ENCODE measurements at regions not wholly inside any gene's neighbourhood (a gene's known extent, or its start where the extent isn't known, plus 50 kb on each side); places are given as distances from the start of the nearest gene placed in this dataset.
"Not testable (repeated sequence)": the region's sequence is repeated elsewhere in the genome, so short reads cannot be mapped to it uniquely, and the experiment has no call there.

DNA sequence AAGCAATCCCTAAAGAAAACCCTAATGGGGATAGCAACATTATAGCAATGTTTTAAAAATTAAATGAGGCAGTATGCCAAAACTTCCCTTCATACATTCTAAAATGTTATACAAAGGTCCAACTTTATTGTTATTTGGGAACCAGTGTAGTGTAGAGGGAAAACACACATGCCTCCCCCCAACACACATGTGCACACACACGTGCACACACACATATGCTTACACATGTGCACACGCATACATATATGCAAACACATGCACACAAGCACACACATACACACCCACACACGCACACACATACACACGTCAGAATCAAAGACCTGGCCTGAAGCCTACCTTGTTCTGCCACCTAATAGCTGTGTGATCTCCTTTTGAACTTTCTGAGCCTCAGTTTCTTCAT lies 83.3 kb downstream of the SCN11A start:
- ChIA-PET POLR2A (no interaction called here), CTCF (no interaction called here)

DNA sequence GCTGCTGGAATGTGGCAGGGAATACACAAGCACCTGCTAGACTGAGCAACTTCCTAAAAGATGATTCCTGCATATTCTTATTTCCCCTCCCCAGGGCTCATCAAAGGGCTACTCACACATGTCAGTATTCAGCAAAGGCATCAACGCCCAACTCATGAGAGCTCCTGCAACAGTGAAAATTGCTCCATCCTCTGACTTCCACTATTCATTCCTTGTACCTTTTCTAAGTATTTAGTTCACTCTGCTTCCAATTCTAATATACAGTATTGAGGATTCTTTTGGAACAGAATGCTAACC lies 84.1 kb downstream of the SCN11A start:
- ChIA-PET CTCF (no interaction called here), POLR2A (no interaction called here)

DNA sequence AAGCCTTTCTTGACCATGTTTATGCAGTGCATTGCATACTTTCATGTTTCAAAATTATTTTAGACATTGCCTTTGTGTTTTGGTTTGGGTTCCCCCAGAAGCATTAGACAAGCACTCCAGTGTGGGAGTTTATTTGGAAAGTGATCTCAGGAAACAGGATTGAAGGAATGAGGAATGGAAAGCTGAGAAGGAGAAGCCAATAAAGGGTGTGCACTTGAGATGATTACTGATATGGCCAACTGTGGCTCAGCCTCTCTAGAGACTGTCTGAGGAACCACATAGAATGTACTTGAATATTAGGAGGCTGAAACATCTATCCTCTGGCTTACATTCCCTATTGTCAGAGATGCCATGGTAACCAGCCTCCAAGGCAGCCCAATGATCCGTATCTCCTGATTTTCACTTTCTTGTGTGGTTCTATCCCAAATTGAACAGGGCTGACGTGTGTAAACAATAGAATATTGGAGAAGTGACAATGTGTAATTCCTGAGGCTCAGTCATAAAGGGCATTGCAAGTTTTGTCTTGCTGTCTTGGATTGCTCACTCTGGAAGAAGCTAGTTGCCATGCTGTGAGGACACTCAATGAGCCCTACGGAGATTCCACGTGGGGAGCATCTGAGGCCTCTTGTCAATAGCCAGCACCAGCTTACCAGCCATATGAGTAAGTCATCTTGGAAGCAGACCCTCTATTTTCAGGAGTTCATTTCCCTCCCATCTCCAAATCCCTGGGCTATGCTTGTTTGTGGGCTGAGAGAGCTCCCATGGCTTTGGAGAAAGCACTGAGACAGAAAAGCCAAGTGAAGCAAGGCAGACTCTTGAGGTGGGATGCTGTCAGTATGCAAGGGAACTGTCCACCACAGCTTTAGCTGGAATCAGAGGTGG lies 84.7 kb downstream of the SCN11A start:
- ChIA-PET CTCF (no interaction called here), POLR2A (no interaction called here)

DNA sequence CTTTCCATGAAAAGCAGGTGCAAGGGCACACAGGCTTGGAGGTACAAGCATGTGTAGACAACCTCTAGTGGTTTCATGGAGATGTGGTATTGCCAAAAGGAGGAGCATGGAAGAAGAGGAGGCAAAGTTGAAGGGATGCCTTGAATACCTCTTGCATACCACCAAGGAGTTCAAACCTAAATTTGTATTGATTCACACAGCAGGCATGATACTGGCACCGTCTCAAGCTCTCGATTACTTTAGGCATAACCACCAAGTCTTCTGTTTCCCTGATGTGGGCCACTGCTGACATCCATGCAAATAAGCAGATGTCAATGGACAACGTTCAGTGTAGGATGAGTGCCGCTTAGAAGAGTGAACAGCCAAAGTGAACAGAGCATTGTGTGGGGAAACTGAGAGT lies 87.1 kb downstream of the SCN11A start:
- ChIA-PET CTCF (no interaction called here), POLR2A (no interaction called here)

DNA sequence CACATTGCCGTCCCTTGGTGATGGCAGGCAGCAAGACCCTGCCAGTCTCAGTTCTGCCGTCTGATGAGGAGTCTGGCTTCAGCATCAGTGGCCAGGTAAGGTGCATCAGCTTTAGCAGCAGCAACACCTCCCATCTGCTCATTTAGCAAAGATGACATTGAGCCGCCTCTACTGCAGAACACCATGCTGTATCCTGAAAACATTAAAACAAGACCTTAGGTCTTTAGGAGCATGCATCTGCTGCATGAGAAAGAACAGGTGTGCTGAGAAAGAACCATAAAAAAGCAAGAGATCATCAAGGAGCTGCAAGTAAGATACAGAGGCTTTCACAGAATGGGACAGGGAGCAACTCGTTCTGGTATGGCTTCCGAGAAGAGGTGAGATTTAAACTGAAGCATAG lies 87.5 kb downstream of the SCN11A start:
- ChIA-PET POLR2A (no interaction called here), CTCF (no interaction called here)

DNA sequence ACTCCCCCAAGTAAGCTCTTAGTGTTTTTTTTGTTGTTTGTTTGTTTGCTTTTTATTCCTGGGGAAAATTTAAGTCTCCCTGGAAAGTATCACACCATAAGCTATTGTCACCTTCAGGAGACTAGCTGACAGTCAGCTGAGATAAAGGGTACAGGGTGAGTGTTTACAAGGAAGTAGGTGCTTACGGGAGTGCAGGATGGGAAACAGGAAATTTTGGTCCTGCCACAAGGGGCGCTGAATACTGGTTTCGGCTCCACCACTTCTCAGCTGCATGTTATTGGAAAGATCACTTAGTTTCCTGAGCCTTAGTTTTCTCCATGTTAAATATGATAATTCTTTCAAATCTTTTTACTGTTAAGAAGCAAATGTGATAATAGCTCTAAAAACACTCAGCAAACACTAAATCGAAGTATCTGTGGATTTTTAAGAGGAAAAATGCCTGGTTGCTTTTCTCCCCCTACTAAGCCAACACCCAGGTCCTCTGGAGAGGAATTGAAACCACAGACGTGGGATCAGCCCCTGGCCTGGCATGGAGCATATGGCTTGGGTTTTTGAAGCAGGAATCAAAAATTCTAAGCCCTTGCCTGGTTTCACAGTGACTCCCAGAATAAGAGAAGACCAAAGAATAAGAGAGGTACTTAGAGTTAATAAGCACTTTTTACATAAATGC lies 90.7 kb downstream of the SCN11A start:
- POLR2A ChIA-PET: no interaction called here
- CTCF ChIA-PET: interaction anchor here (1.5 kb wide), 1 partner anchor 10 kb away, joined by 5 read pairs; no protein-coding TSS in a partner anchor

DNA sequence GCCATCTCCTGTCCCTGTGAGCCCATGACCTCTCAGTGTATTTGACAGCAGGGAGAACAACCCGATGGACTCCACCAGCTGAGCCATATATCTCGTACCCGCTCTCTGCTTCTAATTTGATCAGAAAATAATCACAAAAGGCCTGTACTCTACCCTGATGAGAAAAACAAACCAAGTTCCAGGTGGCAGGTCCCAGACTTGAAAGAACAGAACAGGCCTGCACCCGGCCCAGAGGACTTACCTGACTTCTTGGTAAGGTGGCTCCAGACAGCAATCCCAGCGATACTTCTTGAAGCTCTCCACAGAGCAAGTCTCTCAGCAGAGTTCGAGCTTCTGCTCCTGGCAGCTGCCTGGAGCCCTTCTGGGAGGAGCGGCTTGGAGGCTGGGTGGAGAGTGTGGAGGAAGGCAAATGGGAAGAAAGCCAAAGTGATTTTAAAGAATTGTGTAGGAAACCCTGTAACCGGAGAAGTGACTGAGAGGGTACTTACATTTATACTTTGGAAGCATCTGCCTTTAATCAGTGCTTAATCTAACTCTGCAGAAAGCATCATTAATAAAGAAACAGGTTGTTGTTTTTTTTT lies 91.6 kb downstream of the SCN11A start:
- CTCF ChIA-PET: interaction anchor here (0.7 to 1.5 kb wide), 2 partner anchors 11 to 319 kb away, joined by 3 to 5 read pairs; no protein-coding TSS in a partner anchor
- POLR2A ChIA-PET: no interaction called here

DNA sequence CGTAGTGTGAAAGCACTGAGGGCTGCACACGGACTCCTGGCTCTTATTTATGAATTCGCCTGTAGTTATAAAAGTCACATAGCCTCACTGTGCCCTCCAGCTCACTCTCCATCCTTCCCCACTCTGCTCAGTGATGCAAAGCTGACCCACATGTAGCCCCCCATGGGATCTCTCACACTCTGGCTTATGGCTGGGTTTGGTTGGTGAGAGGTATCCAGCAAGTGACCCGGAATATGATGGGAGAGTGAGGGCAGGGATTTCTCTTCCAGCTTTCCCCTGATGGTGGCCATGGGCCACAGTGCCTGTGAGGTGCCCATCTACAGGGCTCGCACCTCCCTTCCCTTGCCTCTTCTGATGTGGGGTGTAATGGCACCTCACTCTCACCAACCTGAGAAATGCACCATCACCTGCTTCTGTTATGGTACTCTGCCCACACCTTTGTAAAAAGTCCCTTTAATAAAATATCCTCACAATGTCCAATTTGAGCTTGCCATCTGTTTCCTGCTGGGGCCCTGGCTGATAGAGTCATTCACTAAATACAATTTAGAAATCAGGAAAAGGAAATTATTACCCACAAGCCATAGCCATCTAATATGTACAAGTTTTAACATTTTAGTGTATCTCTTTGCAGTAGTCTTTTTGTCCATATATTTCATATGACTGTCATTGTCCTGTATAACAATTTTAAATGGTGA lies 93.6 kb downstream of the SCN11A start:
- ChIA-PET CTCF (no interaction called here), POLR2A (interaction anchor here (0.5 kb wide), 1 partner anchor 1059 kb away, joined by 4 read pairs; no protein-coding TSS in a partner anchor)

DNA sequence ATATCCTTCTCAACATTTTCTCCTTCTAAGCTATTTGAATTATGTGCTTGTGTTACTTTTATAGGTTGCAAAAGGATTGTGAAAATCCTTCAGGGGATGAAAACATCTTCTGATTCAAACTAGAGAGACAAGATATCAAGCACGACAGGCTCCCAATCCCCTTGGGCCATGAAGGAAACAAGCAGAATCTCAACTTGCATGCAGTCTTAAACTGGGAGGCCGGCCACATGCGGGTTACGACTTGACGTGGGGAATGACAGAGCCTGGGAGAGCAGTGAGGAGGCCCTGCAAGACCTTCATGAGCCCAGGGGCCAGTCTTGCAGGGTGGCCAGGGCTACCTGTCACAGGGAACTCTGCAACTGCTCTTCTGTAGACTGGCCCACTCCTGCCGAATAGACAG lies 94.4 kb downstream of the SCN11A start:
- CTCF ChIA-PET: no interaction called here
- POLR2A ChIA-PET: no interaction called here

DNA sequence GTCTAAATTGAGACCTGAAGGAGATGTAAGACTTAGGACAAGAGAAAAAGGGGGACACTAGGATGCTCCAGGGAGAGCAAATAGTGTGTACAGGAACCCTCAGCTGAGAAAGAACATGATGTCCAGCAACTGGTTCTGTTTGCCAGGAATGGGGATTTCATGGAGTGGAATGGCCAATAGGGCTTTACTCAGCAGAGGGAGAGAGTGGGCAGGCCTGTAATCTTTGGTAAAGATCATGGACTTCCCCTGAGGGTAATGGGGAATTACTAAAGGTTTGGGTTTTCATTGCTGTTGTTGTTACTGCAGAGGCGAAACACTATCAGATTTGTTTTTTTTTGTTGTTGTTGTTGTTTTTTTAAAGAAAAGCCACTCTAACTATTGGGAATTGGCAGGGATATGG lies 99.0 kb downstream of the SCN11A start:
- POLR2A ChIA-PET: no interaction called here
- CTCF ChIA-PET: no interaction called here

DNA sequence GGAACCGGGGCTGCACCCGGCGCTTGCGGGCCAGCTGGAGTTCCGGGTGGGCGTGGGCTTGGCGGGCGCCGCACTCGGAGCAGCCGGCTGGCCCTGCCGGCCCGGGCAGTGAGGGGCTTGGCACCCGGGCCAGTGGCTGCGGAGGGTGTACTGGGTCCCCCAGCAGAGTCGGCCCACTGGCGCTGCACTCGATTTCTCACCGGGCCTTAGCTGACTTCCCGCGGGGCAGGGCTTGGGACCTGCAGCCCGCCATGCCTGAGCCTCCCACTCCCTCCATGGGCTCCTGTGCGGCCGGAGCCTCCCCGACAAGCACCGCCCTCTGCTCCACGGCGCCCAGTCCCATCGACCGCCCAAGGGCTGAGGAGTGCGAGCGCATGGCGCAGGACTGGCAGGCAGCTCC lies 100.6 kb downstream of the SCN11A start:
- POLR2A ChIA-PET, CTCF ChIA-PET: not testable (repeated sequence)

DNA sequence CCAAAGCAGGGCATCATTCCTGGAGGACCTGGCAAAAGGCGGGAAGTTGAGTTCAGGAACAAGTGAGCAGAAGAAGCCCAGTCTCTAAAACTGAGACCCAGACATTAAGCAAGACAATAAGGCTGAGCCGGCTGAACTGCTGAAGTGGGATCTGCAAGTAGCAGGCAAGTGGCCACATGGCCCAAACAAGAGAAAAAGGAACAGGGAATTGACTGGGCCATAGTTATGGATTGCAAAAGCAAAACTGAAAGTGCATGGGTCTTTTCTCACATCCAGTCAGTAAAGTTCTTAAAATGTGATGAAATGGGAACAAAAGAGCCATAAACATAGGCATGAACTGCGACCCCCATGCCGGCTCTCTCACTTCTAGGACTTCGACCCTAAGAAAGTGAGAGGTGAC lies 101.2 kb downstream of the SCN11A start:
- CTCF ChIA-PET: no interaction called here
- POLR2A ChIA-PET: no interaction called here

DNA sequence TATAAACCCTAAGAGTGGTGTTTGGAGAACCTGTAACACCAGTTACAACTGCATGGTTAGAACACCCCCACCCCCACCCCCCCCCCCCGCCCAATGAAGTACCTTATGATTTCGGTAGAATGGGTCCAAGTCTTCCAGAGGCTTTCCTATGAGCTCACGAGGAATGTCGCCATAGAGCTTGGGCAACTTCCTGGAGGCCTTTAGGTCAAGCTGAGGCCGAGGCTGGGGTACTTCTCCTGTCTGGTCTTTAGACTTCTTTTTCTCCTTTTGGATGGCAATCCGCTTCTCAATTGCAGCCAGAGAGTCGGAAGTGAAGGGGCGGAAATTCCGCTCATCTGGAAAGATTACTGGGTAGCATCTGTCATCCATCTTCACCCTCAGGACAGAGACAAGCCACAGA lies 101.8 kb downstream of the SCN11A start:
- ChIA-PET POLR2A (no interaction called here), CTCF (no interaction called here)

DNA sequence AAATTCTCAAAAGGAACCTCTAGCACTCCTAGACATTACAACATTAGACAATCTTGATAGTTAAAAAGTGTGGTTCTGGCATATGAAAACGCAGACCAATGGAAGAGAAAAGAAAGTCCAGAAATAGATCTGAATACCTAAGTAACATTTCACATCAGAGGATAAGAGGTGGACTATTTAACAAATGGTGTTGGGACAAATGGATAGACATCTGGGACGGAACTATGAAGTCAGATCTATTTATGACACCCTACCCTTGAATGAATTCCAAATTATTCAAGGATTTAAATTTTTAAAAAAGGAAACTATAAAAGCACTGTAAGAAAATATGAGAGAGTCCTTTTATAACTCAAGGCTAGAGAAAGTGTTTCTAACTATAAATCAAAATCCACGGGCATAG lies 111.3 kb downstream of the SCN11A start:
- ChIA-PET POLR2A (no interaction called here), CTCF (no interaction called here)

DNA sequence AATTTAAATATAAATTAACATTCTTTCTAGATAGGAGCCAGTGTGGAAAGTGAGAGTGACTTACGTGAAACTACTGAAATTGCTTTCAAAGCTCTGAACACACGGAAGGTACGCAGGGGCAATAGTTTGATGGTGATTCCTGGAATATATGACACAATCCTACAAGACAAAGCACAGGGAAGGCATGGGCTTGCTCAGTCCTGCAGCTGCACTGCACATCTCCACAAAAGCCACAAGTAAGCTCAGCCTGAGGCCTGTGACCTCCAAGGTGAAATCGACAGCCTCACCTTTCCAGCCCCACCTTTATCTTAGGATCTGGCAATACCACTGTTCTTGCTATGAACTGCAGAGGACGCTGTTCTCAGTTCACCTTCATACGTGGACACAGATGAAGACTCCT lies 109.3 kb upstream of the SCN10A start:
- ChIA-PET POLR2A (no interaction called here), CTCF (no interaction called here)

DNA sequence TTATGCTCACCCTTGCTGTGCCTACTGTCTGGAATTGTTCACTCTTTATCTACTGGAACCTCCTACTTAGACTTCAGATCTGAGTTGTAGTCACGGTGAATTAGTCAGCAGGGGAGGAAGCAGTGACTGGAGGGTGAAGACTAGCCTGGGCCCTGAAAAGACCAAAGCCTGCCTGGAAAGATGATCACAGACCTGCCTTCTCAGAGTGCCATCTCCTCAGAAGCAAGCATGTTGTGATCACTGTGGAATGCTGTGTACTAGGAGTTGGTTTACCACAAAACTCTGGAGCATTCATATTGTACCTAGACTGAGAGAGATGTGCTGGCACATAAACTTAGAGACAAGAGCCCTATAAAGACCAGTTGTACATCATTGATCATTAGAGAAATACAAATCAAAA lies 100.7 kb upstream of the SCN10A start:
- ChIA-PET POLR2A (no interaction called here), CTCF (no interaction called here)

DNA sequence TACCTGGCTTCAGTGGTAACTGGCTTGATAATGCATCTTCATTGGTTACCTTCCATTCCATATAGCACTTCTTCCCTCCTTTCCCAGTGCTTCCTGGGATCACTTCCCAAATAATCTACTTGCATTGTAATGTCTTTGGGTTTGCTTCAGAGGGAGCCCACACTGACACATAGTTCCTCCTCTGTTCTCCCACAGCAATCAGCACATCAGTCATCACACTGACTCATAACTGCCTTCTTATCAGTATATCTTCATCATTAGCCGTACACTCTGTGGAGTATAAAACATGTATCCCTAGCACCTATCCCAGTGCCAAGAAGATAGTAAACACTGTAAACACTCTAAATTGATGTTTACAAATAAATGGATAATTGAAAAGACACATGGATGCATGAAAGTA lies 91.4 kb upstream of the SCN10A start:
- CTCF ChIA-PET: no interaction called here
- POLR2A ChIA-PET: no interaction called here

DNA sequence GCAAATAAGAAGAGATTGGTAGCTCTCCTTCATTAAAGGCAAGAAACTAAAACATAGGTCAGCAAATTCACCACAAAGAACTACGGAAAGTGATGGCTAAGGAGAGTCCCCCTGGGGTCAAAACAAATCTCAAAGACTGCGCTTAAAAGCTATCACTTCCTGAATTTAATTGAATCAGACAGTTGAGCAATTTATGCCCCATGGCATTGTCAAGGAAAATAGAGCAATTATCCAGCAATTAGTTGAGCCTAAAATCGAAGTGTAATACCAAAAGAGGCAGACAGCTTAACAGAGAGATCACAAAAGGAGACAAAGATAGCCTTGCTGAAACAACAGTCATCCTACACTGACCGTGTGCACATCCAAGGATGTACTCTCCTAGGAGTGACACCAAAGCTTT lies 74.4 kb upstream of the SCN10A start:
- CTCF ChIA-PET: no interaction called here
- POLR2A ChIA-PET: no interaction called here

DNA sequence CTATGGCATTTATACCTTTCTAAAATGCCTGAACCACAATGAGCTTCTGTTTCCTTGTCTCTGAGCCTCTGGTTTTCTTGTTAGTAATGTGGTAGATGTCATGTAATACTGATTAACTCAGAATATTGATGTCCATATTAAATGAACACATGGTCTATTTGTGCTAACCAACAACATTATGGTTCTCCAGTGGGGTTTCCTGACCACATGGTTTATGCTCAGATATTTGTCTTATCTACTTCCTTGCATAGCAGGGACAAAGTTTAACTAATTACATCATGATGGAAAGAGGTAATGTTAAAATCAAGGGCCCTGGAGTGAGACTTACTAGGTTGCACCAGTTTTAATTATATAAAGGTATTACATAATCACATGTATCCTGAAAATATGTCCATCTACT lies 62.6 kb upstream of the SCN10A start:
- ChIA-PET CTCF (no interaction called here), POLR2A (no interaction called here)
